Astrocyte (in vitro differentiated cells and primary cell): ENCODE measurements at regions not wholly inside any gene's neighbourhood (a gene's known extent, or its start where the extent isn't known, plus 50 kb on each side); places are given as distances from the start of the nearest gene placed in this dataset.

ENCODE experiments used
- DNase-seq: peaks from one replicate; pipeline ENCODE4 v3.0.0-alpha.2; 2010; ENCODE audit warnings: low read depth
- FAIRE-seq: peaks from 2 replicates; lab custom pipeline; 2011; peaks lifted over from hg19 to GRCh38; lab: Jason Lieb, UNC
- H2AFZ ChIP-seq: 2 replicates; pipeline ENCODE4 v1.6.0; 2012; ENCODE audit warnings: low read depth, low read length, inconsistent platforms
- H3K27ac ChIP-seq: 2 replicates; pipeline ENCODE4 v1.5.1; 2011; ENCODE audit warnings: low read depth, low read length, inconsistent platforms
- H3K27me3 ChIP-seq: 2 replicates; pipeline ENCODE4 v1.6.0; 2011; ENCODE audit warnings: low read length, inconsistent platforms; ENCODE audit not compliant: insufficient read depth
- H3K36me3 ChIP-seq: 2 replicates; pipeline ENCODE4 v1.5.1; 2011; ENCODE audit warnings: low read length, inconsistent platforms; ENCODE audit not compliant: insufficient read depth
- H3K4me1 ChIP-seq: 2 replicates; pipeline ENCODE4 v1.5.1; 2011; ENCODE audit warnings: low read length, inconsistent platforms; ENCODE audit not compliant: insufficient read depth
- H3K4me2 ChIP-seq: 2 replicates; pipeline ENCODE4 v1.6.0; 2012; ENCODE audit warnings: low read length, inconsistent platforms
- H3K4me3 ChIP-seq: 2 replicates; pipeline ENCODE4 v1.5.1; 2011; ENCODE audit warnings: low read depth, mild to moderate bottlenecking, low read length, inconsistent platforms; ENCODE audit not compliant: insufficient read depth
- H3K79me2 ChIP-seq: 2 replicates; pipeline ENCODE4 v1.6.0; 2012; ENCODE audit warnings: mild to moderate bottlenecking, low read length, inconsistent platforms; ENCODE audit not compliant: insufficient read depth
- H3K9ac ChIP-seq: 2 replicates; pipeline ENCODE4 v1.6.0; 2012; ENCODE audit warnings: mild to moderate bottlenecking, low read length, inconsistent platforms
- H3K9me3 ChIP-seq: 2 replicates; pipeline ENCODE4 v1.5.1; 2012; ENCODE audit warnings: low read depth, mild to moderate bottlenecking, low read length, inconsistent platforms; ENCODE audit not compliant: insufficient read depth
- H4K20me1 ChIP-seq: 2 replicates; pipeline ENCODE4 v1.6.0; 2012; ENCODE audit warnings: low read length, inconsistent platforms; ENCODE audit not compliant: insufficient read depth
- H3K27ac Mint-ChIP-seq: one replicate; pipeline ENCODE4 v1.8.0; 2021; ENCODE audit warnings: mild to moderate bottlenecking, mixed read lengths; ENCODE audit not compliant: unreplicated experiment
- H3K27me3 Mint-ChIP-seq: one replicate; pipeline ENCODE4 v1.8.0; 2021; ENCODE audit warnings: low read depth, mixed read lengths; ENCODE audit not compliant: unreplicated experiment
- H3K36me3 Mint-ChIP-seq: one replicate; pipeline ENCODE4 v1.8.0; 2021; ENCODE audit warnings: low read depth, mixed read lengths; ENCODE audit not compliant: unreplicated experiment
- H3K4me1 Mint-ChIP-seq: one replicate; pipeline ENCODE4 v1.8.0; 2021; ENCODE audit warnings: low read depth, mixed read lengths; ENCODE audit not compliant: unreplicated experiment
- H3K4me3 Mint-ChIP-seq: one replicate; pipeline ENCODE4 v1.8.0; 2021; ENCODE audit warnings: mild to moderate bottlenecking, moderate library complexity, mixed read lengths; ENCODE audit not compliant: unreplicated experiment
- H3K9me3 Mint-ChIP-seq: one replicate; pipeline ENCODE4 v1.8.0; 2021; ENCODE audit warnings: mild to moderate bottlenecking, mixed read lengths; ENCODE audit not compliant: unreplicated experiment
- EZH2 ChIP-seq: IDR thresholded peaks from 2 replicates; pipeline ENCODE4 v1.6.1; 2012; ENCODE audit warnings: mild to moderate bottlenecking, low read length, inconsistent platforms; ENCODE audit not compliant: insufficient read depth
- TF ChIP-seq, protein P1 (sequence below): IDR thresholded peaks from 2 replicates; pipeline ENCODE4 v1.5.1; 2011; ENCODE audit warnings: low read depth, mild to moderate bottlenecking, inconsistent platforms, low read length, moderate library complexity; ENCODE audit not compliant: insufficient read depth

- Mint-ChIP-seq H3K27ac (no peak overlapping the region), H3K4me3 (no peak overlapping the region), H3K36me3 (no peaks in the 10 kb centered on the region), H3K9me3 (peaks cover 4% of the 10 kb centered on the region), H3K4me1 (no peaks in the 10 kb centered on the region), H3K27me3 (peaks cover 68% of the 10 kb centered on the region)
- Histone ChIP-seq H2AFZ (no peak overlapping the region), H3K9me3 (no peaks in the 10 kb centered on the region), H3K79me2 (no peaks in the 10 kb centered on the region), H3K4me3 (no peak overlapping the region), H3K4me2 (no peak overlapping the region), H4K20me1 (no peaks in the 10 kb centered on the region), H3K4me1 (peaks cover 9% of the 10 kb centered on the region), H3K27me3 (peaks cover 42% of the 10 kb centered on the region), H3K36me3 (no peaks in the 10 kb centered on the region), H3K27ac (no peak overlapping the region), H3K9ac (no peak overlapping the region)
- TF ChIP-seq, protein P1, sequence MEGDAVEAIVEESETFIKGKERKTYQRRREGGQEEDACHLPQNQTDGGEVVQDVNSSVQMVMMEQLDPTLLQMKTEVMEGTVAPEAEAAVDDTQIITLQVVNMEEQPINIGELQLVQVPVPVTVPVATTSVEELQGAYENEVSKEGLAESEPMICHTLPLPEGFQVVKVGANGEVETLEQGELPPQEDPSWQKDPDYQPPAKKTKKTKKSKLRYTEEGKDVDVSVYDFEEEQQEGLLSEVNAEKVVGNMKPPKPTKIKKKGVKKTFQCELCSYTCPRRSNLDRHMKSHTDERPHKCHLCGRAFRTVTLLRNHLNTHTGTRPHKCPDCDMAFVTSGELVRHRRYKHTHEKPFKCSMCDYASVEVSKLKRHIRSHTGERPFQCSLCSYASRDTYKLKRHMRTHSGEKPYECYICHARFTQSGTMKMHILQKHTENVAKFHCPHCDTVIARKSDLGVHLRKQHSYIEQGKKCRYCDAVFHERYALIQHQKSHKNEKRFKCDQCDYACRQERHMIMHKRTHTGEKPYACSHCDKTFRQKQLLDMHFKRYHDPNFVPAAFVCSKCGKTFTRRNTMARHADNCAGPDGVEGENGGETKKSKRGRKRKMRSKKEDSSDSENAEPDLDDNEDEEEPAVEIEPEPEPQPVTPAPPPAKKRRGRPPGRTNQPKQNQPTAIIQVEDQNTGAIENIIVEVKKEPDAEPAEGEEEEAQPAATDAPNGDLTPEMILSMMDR: no peak
- no peak for TF ChIP-seq EZH2
- FAIRE-seq: no peak
- DNase-seq: no peak
Measured at GRCh38 chr11:116579031-116579653, 193.6 kb downstream of the BUD13 start.

DNA sequence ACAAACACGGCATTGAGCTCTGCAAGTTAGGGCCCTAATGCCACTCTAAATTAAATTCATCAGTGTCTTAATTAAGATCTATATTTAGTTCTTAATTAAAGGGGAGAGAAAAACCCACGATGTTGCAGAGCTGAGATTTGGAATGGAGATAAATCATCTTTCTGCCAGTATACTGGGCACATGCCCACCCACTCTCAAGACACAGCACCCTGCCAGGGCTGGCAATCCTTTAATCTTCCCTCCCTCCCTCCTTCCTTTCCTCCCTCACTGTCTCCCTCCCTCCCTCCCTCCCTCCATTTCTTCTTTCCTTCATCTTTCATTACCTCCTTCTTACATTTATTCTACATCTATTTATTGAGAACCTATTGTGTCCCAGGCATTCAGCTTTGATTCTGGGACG, 194.8 kb downstream of the BUD13 start:
- Histone ChIP-seq H3K4me1 (peaks cover 9% of the 10 kb centered on the region), H4K20me1 (no peaks in the 10 kb centered on the region), H3K36me3 (no peaks in the 10 kb centered on the region), H3K4me3 (no peak overlapping the region), H3K4me2 (no peak overlapping the region), H3K27ac (no peak overlapping the region), H3K79me2 (no peaks in the 10 kb centered on the region), H2AFZ (no peak overlapping the region), H3K9ac (no peak overlapping the region), H3K27me3 (peaks cover 42% of the 10 kb centered on the region), H3K9me3 (no peaks in the 10 kb centered on the region)
- peaks cover 57% of the 10 kb centered on the region for H3K27me3 Mint-ChIP-seq
- H3K36me3 Mint-ChIP-seq: no peaks in the 10 kb centered on the region
- no peak for DNase-seq
- H3K4me3 Mint-ChIP-seq: no peak overlapping the region
- FAIRE-seq: no peak
- TF ChIP-seq, protein P1: no peak
- TF ChIP-seq EZH2: no peak
- H3K9me3 Mint-ChIP-seq: peaks cover 4% of the 10 kb centered on the region
- no peak overlapping the region for H3K27ac Mint-ChIP-seq
- H3K4me1 Mint-ChIP-seq: no peaks in the 10 kb centered on the region

DNA sequence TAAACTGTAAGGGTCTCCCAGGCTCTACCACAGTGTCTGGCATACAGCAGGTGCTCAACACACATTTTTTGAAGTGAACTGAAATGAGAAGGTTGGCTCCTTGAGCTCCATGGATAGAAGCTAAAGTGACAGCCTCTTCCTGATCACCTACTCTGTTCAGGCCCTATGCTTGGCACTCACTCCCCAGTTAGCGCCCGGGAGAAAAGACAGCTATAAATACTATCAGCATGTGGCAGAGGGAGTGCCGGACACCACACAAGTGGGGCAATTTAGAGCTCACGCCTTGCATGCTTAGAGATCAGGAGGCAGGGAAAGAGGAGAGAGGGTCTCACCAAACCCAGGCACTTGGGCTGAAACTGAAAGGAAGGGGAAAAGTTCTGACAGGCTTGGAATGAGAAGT, 195.5 kb downstream of the BUD13 start:
- no peak for DNase-seq
- no peak overlapping the region for H3K27ac ChIP-seq
- Mint-ChIP-seq H3K27me3 (peaks cover 50% of the 10 kb centered on the region), H3K27ac (no peak overlapping the region), H3K4me3 (no peak overlapping the region), H3K4me1 (no peaks in the 10 kb centered on the region), H3K36me3 (no peaks in the 10 kb centered on the region), H3K9me3 (peaks cover 4% of the 10 kb centered on the region)
- H3K36me3 ChIP-seq: no peaks in the 10 kb centered on the region
- H3K4me3 ChIP-seq: no peak overlapping the region
- no peak for FAIRE-seq
- no peak overlapping the region for H3K4me2 ChIP-seq
- no peak overlapping the region for H3K9ac ChIP-seq
- H3K9me3 ChIP-seq: no peaks in the 10 kb centered on the region
- H3K4me1 ChIP-seq: peaks cover 9% of the 10 kb centered on the region
- no peaks in the 10 kb centered on the region for H3K79me2 ChIP-seq
- peaks cover 42% of the 10 kb centered on the region for H3K27me3 ChIP-seq
- H2AFZ ChIP-seq: no peak overlapping the region
- no peaks in the 10 kb centered on the region for H4K20me1 ChIP-seq
- no peak for TF ChIP-seq EZH2
- TF ChIP-seq, protein P1: no peak
